MM.1S (cell line): ENCODE measurements at regions not wholly inside any gene's neighbourhood (a gene's known extent, or its start where the extent isn't known, plus 50 kb on each side); places are given as distances from the start of the nearest gene placed in this dataset.

Source experiments
- EZH2 ChIP-seq: fragments of 300-600 bp; sonication (generic); optimal IDR thresholded peaks from 2 replicates; pipeline ENCODE3; 2017; ENCODE audit warnings: low read depth, mild to moderate bottlenecking, antibody characterized with exemption, low read length, mixed read lengths
- EZH2phosphoT487 ChIP-seq: fragments of 300-600 bp; sonication (generic); IDR thresholded peaks from 2 replicates; pipeline ENCODE4 v1.6.1; 2018; ENCODE audit warnings: antibody characterized with exemption, low read length
- TF ChIP-seq, protein P1 (sequence below): fragments of 300-600 bp; sonication (generic); IDR thresholded peaks from 2 replicates; pipeline ENCODE4 v1.5.1; 2016; ENCODE audit warnings: antibody characterized with exemption, low read length, mixed read lengths

DNA sequence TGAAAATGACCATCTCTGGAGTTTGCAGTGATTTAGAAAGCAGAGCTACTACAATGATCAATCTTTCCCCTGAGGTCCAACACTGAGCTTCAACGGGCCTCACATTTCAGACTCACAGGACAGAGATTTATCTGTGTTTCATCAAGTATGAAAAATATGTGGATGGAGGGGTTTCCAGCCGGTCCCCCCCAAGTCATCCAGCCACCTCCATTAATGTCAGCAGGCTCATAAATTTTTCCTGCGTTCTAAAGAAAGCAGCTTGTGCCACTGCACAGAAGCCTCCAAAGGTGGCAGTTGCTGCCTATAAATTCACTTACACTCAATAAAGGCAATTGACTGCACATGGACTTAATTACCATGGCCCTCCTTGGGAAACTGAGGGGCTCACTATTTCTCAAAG, 117.4 kb upstream of the ACKR3 start:
- TF ChIP-seq, protein P1, sequence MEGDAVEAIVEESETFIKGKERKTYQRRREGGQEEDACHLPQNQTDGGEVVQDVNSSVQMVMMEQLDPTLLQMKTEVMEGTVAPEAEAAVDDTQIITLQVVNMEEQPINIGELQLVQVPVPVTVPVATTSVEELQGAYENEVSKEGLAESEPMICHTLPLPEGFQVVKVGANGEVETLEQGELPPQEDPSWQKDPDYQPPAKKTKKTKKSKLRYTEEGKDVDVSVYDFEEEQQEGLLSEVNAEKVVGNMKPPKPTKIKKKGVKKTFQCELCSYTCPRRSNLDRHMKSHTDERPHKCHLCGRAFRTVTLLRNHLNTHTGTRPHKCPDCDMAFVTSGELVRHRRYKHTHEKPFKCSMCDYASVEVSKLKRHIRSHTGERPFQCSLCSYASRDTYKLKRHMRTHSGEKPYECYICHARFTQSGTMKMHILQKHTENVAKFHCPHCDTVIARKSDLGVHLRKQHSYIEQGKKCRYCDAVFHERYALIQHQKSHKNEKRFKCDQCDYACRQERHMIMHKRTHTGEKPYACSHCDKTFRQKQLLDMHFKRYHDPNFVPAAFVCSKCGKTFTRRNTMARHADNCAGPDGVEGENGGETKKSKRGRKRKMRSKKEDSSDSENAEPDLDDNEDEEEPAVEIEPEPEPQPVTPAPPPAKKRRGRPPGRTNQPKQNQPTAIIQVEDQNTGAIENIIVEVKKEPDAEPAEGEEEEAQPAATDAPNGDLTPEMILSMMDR, result no peak
- no peak for TF ChIP-seq EZH2
- no peak for TF ChIP-seq EZH2phosphoT487
